GM19351 (cell line): ENCODE measurements at regions not wholly inside any gene's neighbourhood (a gene's known extent, or its start where the extent isn't known, plus 50 kb on each side); places are given as distances from the start of the nearest gene placed in this dataset.
"Not testable (repeated sequence)": the region's sequence is repeated elsewhere in the genome, so short reads cannot be mapped to it uniquely, and the experiment has no call there.

ENCODE experiments used
- ATAC-seq: cut with Tn5 transposase; IDR thresholded peaks from one replicate; pipeline ENCODE4 v1.9.1; 2021; ENCODE audit warnings: mild to moderate bottlenecking, moderate library complexity; ENCODE audit not compliant: unreplicated experiment

- no peak for ATAC-seq
Measured at GRCh38 chr11:96969251-96969650, 579.4 kb downstream of the JRKL start.

DNA sequence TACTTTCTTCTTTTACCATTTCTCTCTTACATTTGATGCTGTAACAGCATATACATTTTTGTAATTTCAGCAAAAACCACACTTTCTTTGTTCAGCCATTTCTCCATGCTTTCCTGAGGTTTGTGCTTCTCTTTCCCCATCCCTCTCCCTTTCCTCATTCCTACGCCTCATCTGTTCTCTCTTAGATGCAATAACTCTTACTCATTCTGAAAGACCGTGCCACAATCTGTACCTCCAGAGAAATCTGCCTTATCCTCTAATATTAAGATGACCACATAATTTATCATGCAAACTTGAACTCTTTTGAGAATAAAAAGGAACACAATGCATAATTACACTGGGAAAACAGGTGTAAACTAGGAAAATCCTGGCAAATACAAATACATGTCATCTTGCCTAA lies 588.9 kb downstream of the JRKL start:
- no peak for ATAC-seq

GRCh38 chr11:96986516-96986915 lies 596.7 kb downstream of the JRKL start:
- ATAC-seq, result no peak

GRCh38 chr11:96990914-96991313 lies 601.1 kb downstream of the JRKL start:
- ATAC-seq, result no peak

DNA sequence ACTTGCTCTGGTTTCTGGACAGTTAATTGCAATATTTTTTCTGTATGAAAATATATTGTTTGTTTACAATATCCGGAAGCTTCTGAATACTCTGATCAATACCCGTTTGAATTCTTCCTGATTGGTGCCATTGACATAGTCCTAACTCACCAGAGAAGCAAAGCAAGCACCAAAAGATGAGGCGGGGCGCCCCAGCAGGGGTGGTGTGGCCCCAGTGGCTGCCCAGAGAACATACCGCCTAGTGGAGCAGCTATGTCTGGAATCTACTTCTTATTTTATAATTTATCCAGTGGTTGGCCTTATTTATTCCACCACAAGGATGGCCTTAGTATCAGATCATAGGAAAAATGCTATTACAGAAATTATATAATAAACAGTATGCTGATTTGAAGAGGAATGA lies 610.7 kb downstream of the JRKL start:
- no peak for ATAC-seq

DNA sequence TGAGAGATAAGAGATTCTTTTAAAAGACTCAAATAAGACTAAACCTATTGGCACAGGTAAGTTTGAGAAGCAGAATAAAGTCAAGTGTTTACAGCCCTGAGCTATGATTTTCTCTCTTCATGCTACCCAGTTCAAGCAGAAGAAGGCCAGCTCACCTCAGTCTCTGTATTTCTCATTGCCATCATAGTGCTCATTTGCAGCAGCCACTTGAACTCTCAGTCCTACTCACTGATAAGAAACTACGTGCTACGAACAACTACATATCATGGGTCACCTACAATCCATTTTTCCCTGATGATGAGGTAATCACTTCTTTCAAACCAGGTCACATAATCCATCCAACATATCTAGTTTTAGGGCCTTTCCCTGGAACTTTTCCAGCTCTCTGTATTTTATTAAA lies 617.5 kb downstream of the JRKL start:
- ATAC-seq, result no peak

DNA sequence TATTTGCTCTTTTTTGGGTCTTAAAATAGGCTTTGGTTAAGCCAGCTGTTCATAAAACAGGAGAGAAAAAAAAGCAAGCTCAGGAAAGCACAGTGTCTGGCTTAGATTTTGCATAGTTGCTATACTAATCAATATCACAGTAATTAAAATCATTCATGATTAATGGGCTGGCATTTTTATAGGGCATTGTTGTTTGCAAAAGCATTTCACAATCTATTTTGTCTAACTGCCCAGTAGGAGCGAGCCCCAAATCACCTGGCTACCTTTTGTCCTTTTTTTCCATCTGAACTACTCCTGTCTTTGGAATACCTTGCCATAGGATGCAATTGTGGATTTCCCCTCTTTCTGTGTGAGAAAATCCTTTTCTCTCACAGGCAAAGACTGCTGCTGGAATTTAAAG lies 619.8 kb downstream of the JRKL start:
- no peak for ATAC-seq

GRCh38 chr11:97010997-97011396 lies 621.2 kb downstream of the JRKL start:
- not testable (repeated sequence) for ATAC-seq

DNA sequence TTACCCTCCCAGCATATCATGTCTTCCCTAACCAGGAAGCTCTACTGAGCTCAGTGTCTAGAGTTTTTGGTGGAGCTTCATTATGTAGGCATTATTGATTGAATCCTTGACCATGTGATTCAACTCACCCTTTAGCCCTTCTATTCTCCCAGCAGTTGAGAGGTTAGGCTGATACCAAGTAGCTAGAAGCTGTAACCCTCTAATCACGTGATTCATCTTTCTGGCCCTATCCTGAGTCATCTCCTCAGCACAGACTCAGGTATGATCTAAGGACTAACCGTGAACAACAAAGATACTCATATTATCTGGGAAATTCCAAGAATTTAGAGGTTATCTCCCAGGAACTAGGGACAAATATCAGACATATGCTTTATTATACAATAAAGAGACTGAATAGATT lies 625.5 kb downstream of the JRKL start:
- no peak for ATAC-seq

GRCh38 chr11:97019305-97019704 lies 629.5 kb downstream of the JRKL start:
- ATAC-seq, result no peak

GRCh38 chr11:97019754-97020153 lies 629.9 kb downstream of the JRKL start:
- no peak for ATAC-seq

- ATAC-seq, result no peak
Measured at GRCh38 chr11:97022955-97023354, 633.1 kb downstream of the JRKL start.

DNA sequence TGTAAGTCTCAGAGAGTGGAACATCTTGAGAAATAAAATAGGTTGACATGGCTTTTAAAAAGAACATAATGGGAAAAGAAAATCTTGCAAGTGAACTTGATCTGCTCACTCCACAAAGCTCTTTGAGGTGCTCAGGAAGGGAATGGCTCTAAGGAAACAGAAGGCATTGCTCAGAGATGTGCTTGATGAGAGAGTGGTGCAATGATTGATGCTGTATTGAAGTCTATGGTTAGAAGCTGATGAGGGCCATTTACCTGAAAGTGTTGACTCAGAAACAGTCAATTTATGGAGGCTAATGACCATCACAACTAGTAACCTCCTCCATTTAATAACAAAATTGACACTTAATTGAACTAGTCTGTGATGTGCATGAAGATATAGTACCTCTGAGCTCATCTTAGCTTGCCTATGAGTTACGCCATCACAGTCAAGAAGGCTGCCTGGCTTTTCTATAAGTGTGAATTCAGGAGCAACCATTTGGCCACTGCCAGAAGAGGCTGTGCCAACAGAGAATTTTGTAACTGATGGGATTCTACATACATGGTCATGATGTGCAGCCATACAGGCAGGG lies 639.1 kb downstream of the JRKL start:
- ATAC-seq, result no peak

DNA sequence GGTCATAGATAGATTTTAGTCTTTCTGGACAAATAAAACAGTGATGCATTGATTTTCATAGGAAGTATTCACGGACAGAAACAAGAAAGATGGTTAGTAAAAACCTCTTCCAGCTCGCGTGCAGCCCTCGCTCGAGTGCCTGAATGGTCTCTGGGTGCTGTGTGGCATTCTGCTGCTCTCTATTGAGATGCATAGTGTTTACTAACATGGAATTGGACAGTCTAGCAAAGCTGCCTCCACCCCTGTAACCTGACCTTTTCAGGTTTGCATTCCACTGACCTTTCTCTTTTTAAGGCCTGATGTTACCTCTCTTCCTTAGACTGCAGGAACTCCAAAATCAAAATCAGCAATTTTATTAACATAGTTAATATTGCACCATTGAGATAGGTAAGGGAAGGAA lies 643.4 kb downstream of the JRKL start:
- no peak for ATAC-seq

- ATAC-seq, result no peak
Measured at GRCh38 chr11:97048481-97048880, 658.7 kb downstream of the JRKL start.

- no peak for ATAC-seq
Measured at GRCh38 chr11:97060184-97060583, 670.4 kb downstream of the JRKL start.

DNA sequence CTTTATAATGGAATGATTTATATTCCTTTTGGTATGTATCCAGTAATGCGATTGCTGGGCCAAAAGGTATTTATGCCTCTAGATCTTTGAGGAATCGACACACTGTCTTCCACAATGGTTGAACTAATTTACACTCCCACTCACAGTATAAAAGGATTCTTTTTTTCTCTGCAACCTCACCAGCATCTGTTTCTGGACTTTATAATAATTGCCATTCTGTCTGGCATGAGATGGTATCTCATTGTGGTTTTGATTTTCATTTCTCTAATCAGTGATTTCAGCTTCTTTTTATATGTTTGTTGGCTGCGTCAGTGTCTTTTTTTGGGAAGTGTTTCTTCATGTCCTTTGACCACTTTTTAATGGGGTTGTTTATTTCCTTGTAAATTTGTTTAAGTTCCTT lies 679.3 kb downstream of the JRKL start:
- ATAC-seq, result no peak

DNA sequence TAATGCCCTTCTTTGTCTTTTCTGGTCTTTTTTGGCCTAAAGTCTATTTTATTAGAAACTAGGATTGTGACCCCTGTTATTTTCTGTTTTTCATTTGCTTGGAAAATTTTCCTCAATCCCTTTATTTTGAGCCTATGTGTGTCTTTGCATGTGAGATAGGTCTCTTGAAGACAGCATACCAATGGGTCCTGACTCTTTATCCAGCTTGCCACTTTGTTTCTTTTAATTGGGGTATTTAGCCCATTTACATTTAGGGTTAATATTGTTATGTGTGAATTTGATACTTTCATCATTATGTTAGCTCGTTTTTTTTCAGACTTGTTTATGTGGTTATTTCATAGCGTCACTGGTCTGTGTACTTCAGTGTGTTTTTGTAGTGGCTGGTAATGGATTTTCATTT lies 682.6 kb downstream of the JRKL start:
- ATAC-seq, result no peak

DNA sequence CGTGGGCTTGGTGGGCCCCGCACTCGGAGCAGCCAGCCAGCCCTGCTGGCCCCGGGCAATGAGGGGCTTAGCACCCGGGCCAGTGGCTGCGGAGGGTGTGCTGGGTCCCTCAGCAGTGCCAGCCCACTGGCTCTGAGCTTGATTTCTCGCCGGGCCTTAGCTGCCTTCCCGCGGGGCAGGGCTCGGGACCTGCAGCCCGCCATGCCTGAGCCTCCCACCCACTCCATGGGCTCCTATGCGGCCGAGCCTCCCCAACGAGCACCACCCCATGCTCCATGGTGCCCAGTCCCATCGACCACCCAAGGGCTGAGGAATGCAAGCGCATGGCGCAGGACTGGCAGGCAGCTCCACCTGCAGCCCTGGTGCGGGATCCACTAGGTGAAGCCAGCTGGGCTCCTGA lies 686.9 kb downstream of the JRKL start:
- ATAC-seq, result not testable (repeated sequence)

- no peak for ATAC-seq
Measured at GRCh38 chr11:97078443-97078842, 688.6 kb downstream of the JRKL start.

- no peak for ATAC-seq
Measured at GRCh38 chr11:97079244-97079643, 689.4 kb downstream of the JRKL start.

GRCh38 chr11:97087419-97087818 lies 697.6 kb downstream of the JRKL start:
- ATAC-seq, result no peak

DNA sequence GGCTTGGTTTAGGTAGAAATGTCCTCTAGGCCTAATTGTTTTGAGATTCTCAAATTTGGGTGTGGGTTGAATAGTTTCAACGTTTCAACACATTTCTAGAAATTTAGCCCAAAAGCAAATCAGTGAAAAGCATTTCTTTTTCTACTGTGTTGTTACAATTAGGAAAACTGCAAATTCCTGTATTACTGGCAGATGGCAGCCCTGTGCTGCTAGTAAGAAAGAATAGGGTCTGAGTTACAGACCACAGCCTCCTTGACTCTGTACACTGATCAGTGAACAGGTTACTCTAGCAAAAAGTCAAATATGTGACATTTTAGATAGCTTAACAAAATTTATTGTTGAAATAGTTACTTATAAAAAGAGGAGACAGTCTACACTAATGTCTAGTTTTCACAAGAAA lies 703.0 kb downstream of the JRKL start:
- no peak for ATAC-seq

DNA sequence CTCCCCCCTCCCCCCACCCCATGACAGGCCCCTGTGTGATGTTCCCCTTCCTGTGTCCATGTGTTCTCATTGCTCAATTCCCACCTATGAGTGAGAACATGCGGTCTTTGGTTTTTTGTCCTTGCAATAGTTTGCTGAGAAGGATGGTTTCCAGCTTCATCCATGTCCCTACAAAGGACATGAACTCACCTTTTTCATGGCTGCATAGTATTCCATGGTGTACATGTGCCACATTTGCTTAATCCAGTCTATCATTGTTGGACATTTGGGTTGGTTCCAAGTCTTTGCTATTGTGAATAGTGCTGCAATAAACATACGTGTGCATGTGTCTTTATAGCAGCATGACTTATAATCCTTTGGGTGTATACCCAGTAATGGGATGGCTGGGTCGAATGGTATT lies 712.4 kb downstream of the JRKL start:
- ATAC-seq, result not testable (repeated sequence)
